SKM-1 (cell line): ENCODE measurements at regions not wholly inside any gene's neighbourhood (a gene's known extent, or its start where the extent isn't known, plus 50 kb on each side); places are given as distances from the start of the nearest gene placed in this dataset.
A peak's percentile ranks its signal among the peaks of the same experiment; 100 is the strongest.
"Not testable (repeated sequence)": the region's sequence is repeated elsewhere in the genome, so short reads cannot be mapped to it uniquely, and the experiment has no call there.

ENCODE experiments used
- DNase-seq: peaks from one replicate; lab custom pipeline; 2025; ENCODE audit not compliant: unreplicated experiment; lab: John Stamatoyannopoulos, UW

GRCh38 chr9:24899463-24899862, 353.8 kb upstream of the IZUMO3 start:
- DNase-seq, result no peak

- DNase-seq, result no peak
Measured at GRCh38 chr9:24897826-24898225, 352.1 kb upstream of the IZUMO3 start.

GRCh38 chr9:24881361-24881760, 335.7 kb upstream of the IZUMO3 start:
- DNase-seq, result no peak

GRCh38 chr9:24879591-24879990, 333.9 kb upstream of the IZUMO3 start:
- DNase-seq, result no peak

- not testable (repeated sequence) for DNase-seq
Measured at GRCh38 chr9:24856601-24857000, 310.9 kb upstream of the IZUMO3 start.

- no peak for DNase-seq
Measured at GRCh38 chr9:24846248-24846912, 300.7 kb upstream of the IZUMO3 start.

- DNase-seq, result no peak
Measured at GRCh38 chr9:24844217-24844616, 298.5 kb upstream of the IZUMO3 start.

- no peak for DNase-seq
Measured at GRCh38 chr9:24841993-24842392, 296.3 kb upstream of the IZUMO3 start.

- DNase-seq, result peak; percentile 13
Measured at GRCh38 chr9:24832307-24832706, 286.6 kb upstream of the IZUMO3 start.

GRCh38 chr9:24828687-24829086, 283.0 kb upstream of the IZUMO3 start:
- no peak for DNase-seq

- DNase-seq, result no peak
Measured at GRCh38 chr9:24824607-24825006, 278.9 kb upstream of the IZUMO3 start.

- no peak for DNase-seq
Measured at GRCh38 chr9:24820196-24820595, 274.5 kb upstream of the IZUMO3 start.

- peak; percentile 10 for DNase-seq
Measured at GRCh38 chr9:24817756-24818155, 272.1 kb upstream of the IZUMO3 start.

- no peak for DNase-seq
Measured at GRCh38 chr9:24816006-24816405, 270.3 kb upstream of the IZUMO3 start.

GRCh38 chr9:24801344-24801743, 255.6 kb upstream of the IZUMO3 start:
- DNase-seq, result no peak

- no peak for DNase-seq
Measured at GRCh38 chr9:24793787-24794186, 248.1 kb upstream of the IZUMO3 start.

- no peak for DNase-seq
Measured at GRCh38 chr9:24776226-24776625, 230.5 kb upstream of the IZUMO3 start.

GRCh38 chr9:24774199-24774598, 228.5 kb upstream of the IZUMO3 start:
- not testable (repeated sequence) for DNase-seq

GRCh38 chr9:24766081-24766480, 220.4 kb upstream of the IZUMO3 start:
- DNase-seq, result no peak

GRCh38 chr9:24765025-24765756, 219.5 kb upstream of the IZUMO3 start:
- DNase-seq, result no peak

- no peak for DNase-seq
Measured at GRCh38 chr9:24738421-24738961, 192.8 kb upstream of the IZUMO3 start.

GRCh38 chr9:24731754-24732153, 186.1 kb upstream of the IZUMO3 start:
- DNase-seq, result no peak
